NOMO-1 treated with dmso at 0.1 percent for 144 hours (cell line): ENCODE measurements at regions not wholly inside any gene's neighbourhood (a gene's known extent, or its start where the extent isn't known, plus 50 kb on each side); places are given as distances from the start of the nearest gene placed in this dataset.
A peak's percentile ranks its signal among the peaks of the same experiment; 100 is the strongest.

Experiments used
- DNase-seq: peaks from one replicate; lab custom pipeline; 2025; ENCODE audit not compliant: unreplicated experiment; lab: John Stamatoyannopoulos, UW

DNA sequence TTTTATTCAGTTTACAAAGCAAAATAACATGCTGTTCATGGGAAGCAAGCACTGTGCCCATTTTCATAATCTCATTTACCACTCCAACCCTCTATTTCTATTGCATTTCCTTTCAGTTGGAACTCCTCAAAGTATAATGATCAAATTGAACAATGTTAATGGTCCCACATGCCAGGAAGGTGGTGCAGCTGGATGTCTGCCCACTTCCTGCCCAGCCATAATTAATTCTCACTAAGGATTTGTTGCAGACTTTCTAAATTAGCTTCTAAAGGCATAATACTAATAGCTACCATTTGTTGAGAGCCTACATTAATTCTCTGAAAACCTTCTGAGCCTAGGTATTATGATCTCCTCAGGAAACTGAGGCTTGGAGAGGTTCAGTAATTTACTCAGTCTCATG is 316.1 kb upstream of the TPM1 start:
- DNase-seq, result no peak

DNA sequence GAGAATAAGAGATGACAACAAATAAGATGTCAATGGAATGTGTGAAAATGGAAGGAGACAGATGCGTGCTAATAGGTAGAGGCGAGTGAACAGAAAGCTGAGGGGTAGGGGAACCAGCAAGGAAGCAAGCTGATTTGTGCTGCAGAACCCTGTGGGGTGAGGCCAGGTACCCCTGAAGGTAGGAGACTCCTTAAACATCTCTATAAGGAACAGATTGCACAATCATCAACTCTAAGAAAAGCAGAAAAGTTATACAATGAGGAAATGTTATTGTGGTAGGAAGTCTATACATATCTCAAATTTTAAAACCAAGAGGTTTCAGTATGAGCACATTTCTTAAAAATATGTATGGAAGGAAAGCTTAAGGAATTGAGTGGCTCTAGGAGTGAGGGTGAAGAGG is 315.0 kb upstream of the TPM1 start:
- DNase-seq, result no peak

DNA sequence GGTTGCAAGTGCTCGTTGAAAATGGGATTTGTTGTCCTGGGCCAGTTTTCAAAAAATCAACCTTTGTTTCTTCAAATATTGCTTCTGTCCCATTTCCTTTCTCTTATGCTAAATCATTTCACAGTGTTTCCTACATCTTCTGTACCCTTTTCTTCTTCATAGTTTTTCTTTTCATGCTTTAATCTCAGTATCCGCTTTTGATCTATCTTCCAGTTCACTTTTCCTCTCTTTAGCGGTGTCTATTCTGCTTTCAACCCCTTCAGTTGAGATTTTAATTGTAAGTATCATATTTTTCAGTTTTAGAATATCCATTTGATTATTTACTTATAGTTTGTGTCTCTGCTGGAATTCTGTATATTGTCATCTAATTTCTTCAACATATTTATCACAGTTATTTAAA is 311.7 kb upstream of the TPM1 start:
- no peak for DNase-seq

DNA sequence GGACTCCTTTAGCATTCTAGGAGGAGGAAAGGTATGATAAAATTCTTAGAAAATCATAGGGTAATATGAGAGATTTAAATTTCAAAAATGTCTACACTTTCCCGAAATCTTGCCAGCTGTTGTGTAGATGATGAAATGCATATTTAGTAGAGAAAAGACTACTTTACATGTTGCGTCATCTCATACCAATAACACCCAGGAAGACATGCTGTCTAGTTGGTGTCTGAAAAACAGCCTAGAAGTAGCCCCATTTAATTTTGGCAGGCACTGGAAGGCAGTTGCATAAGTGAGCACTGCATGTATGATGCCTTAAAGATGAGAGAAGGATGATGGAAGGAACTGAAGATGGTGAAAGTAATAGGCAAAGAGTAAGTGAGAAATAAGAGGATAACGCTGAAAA is 310.5 kb upstream of the TPM1 start:
- no peak for DNase-seq

DNA sequence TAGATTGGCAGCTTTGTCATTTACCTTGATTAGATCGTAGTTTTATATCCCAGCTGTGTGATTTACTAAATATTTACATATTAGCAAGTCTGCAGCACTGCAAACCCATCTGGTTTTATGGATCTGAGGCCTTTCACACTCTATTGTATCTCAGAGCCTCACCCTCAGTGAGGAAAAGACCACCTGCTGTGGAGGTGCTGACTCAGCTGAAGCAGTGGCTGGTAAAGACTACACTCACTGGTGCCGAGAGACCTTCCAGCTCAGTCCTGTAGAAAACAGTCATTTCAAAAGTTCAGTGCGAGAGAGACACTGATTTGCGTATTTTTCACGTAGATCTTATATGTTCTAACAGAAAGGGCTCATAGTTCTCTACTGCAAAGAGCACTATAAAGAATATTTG is 307.8 kb upstream of the TPM1 start:
- DNase-seq, result no peak

DNA sequence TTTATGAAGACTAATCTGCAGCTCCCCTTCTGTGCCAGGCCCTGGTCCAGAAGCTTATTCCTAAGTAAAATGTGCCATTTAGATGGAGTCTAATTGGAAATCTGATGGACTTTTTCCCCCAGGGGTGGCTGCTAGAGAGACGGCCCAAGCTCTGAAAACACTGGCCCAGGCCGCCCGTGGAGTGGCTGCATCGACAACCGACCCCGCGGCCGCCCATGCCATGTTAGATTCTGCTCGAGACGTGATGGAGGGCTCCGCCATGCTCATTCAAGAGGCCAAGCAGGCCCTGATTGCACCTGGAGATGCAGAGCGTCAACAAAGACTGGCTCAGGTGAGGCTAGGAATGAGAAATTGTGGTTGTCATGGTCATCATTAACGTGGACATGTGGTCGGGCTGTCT is 305.8 kb upstream of the TPM1 start:
- DNase-seq, result no peak

DNA sequence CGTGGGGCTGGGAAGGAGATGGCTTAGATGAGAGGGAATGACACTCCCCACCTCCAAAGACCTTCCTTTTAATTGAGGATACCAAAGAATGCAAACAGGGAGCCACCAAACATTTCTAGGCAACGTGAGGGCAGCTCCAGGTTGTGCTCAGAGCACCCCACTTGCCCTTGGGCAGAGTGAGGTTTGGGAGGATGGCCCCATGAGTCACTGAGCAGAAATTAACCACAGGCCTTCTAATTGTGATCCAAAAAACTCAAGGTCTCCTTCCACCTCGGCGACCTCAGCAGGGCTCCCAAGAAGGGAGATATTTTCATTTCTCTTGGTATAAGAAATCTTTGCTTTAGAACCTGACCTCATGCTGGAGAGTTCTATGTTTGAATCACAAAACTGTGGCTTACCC is 305.0 kb upstream of the TPM1 start:
- DNase-seq, result no peak

DNA sequence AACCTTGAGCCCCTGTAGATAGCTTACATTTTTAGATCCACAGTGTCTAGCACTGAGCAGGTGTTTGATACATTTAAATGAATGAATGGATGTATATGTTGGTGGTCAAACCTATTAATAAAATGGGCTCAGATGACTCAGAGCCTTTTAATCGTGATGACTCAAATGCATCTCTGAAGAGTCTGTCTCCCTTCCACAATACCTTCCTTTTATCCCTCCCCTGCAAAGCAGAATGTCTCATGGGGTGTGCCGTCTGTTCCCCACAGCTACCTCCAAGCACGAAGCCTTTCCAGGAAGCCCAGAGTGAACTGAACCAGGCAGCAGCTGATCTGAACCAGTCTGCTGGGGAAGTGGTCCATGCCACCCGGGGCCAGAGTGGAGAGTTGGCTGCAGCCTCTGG is 303.5 kb upstream of the TPM1 start:
- DNase-seq, result no peak

DNA sequence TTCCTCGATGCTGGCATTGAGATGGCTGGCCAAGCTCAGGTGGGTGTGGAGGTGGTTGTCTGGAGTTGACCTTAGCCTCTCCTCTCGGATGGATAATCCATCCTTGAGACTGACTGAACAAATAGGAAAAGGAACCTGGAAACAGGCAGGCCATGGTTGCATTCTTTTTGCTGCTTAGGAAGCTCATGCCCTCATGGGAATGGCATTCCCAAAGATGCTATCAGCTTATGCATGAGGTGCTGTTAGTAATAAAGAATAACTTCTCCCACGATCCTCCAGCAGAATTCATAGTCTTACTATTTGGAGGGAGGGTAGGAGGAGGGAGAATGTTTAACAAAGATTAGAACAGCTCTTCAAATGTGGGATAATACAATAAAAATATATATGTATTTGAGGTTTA is 303.0 kb upstream of the TPM1 start:
- DNase-seq, result no peak

DNA sequence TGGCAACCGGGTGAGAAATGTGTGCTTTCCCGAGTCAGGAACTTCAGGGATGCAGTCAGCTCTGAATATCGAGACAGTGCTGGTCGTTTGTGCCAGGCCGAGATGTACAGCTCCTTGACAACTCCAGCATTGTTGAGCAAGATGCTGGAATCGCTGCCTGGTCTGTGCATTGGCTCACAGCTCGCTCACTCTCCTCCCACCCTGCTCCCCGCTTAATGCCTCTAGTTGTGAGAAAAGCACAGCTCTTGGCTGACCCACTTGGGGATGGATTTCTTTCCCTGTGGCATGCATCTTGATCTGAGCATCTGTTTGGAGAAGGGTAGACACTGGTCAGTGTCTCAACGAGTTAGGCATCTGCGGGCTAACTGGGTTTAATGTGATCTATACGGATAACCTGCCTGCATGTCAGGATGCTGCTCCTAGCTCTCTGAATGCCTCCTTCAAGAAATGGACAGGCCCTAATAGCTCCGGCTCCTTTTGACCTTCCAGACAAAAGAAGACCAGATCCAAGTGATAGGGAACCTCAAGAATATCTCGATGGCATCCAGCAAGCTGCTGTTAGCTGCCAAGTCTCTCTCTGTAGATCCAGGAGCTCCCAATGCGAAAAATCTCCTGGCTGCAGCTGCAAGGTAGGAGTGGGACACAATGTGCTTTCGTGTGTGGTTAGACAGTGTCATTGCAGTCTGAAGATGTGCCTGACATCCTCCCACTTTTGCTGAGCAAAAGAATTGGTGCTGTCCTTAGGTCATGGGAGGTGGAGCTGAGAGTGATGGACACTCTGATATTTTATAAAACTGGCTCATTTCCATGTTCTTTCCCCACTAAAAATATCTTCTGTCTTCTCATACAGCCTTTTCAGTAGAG is 302.2 kb upstream of the TPM1 start:
- DNase-seq, result no peak

DNA sequence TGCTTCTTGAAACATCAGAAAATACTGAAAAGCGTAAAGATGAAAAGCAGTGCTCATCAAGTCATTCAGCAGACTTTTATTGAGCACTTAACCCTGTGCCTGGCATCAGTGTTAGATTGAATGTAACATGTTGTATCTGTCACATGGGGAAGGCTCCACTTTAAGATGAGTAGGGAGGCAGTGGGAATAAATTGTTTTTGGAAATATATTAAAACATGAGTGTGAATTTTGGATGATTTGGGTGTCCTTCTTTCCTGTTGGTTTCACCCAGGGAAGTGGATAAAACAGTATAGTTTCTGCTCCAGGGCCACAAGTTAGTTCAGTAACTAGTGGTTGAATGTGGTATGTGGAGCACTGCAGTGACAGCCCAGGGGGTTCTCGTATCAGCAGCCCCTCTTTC is 301.4 kb upstream of the TPM1 start:
- no peak for DNase-seq

DNA sequence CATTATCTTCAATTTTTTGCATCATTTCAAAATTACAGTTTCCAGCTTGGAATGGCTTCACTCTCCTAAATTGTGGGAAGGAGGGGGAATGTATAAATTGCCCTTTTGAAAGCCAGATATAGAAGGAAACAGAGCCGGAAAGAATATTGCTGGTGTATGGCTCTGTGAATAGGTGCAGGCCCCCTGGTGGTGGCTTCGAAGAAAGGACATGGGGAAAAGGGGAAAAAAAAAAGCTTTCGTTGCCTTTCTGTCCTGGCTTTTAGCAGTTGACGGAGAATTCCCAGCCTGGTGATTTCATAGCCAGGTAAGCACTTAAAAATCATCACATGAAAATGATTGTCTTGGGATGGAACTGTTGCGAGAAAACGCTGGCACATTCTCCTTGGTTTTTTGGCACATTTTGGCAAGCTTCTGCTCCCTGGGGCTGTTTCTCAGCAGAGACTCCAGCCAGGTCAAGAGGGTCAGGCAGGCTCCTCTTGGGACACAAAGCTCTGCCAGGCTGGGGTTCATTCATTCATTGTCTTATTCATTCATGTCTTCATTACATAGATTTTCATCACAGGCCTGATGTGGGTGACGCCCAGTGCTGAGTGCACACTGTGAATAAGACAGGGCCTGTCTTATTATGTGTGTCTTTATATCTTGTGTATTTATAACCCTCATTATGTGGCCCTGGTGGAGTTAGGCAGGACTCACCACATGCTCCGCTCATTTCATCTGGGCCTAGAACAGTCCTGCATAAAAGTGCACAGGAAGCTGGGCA is 300.0 kb upstream of the TPM1 start:
- DNase-seq, result peak; percentile 2

DNA sequence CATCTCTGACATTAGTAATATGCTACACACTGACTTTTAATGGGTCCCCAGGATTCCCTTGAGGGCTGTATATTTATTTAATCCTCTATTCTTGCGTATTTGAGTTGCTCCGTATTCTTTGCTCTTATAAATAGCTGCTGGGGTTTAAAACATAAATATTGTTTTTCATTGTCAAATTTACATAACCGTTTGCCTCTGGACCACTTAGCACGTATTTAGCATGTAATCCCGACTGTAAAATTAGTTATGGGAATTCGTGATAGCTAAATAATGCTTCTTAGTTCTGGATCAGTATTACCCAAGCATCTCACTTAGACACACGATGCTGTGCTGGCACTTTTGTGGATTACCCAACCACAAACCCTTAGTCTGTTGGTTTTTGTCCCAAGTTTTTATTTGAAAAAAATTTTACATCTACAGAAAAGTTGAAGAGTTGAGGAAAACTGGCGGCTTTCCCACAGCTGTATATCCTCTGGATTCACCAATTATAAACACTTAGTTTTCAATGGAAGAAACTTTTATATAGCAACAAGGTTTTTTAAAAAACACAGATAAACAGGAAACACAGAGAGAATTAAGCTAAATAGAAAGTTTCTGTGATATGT is 296.8 kb upstream of the TPM1 start:
- DNase-seq, result no peak

DNA sequence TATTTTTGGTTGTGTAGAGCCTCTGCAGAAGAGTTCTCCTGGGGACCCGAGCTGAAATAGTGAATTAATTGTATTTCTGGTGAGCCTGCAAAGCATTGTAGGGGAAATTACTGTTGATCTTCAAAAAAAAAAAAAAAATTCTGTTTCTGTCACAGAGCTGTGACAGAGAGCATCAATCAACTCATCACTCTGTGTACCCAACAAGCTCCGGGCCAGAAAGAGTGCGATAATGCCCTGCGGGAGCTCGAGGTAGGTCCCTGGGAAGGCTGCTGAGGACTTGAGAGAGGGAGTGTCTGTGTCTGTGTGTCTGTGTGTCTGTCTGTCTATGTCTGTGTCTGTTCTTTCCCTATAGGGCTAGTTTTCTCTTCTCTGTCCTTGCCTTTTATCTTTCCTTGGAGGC is 294.4 kb upstream of the TPM1 start:
- no peak for DNase-seq

DNA sequence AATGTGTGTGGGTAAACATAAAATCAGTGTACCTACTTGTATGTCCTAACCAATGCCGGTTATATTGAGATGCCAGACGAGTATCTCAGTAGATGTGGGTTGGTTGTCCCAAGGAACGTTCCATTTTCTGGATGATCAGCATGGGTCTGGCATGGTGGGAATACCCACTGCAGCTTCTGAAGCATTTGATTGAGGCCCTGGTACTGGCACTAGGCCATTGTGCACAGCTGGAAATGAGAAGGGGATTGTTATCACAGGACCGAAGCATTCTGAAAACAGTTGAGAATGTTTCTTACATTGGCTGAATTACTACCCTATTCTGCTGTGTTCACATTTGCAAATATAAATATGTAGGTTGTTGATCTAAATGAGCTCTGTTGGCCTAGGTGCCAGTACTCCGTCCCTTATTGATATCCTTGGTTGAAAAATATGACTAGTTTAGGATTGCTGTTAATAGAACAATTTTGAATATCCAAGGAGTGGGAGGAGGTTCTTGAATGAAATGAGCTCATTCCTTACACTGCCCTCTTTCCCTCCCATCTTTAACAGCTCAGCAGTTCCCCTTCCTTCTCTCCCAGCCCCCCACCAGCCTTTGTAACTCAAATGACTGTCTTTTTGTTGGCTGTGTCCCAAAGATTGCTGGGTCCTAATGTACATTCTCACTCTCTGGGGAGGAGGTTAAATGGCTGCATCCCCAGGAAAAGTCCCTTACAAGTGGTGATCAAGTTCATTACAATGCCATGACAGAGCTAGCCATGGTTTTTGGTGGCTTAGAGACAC is 293.3 kb upstream of the TPM1 start:
- DNase-seq, result no peak

DNA sequence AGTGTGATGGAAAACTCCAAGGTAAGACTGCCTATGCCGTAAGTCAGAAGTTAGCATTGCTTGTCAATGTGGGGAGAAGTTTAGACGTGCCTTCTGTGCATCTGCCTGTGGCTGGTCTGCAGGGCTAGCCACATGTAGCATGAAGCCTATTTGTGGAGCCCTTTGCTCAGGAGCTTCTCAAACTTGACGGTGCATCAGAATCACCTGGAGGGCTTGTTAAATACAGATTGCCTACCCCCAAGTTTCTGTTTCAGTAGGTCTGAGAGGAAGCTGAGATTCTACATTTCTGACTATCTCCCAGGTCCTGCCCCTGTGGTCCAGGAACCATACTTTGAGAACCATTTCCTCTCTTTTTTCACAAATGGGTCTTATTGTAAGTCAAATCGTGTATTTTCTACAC is 292.1 kb upstream of the TPM1 start:
- no peak for DNase-seq

DNA sequence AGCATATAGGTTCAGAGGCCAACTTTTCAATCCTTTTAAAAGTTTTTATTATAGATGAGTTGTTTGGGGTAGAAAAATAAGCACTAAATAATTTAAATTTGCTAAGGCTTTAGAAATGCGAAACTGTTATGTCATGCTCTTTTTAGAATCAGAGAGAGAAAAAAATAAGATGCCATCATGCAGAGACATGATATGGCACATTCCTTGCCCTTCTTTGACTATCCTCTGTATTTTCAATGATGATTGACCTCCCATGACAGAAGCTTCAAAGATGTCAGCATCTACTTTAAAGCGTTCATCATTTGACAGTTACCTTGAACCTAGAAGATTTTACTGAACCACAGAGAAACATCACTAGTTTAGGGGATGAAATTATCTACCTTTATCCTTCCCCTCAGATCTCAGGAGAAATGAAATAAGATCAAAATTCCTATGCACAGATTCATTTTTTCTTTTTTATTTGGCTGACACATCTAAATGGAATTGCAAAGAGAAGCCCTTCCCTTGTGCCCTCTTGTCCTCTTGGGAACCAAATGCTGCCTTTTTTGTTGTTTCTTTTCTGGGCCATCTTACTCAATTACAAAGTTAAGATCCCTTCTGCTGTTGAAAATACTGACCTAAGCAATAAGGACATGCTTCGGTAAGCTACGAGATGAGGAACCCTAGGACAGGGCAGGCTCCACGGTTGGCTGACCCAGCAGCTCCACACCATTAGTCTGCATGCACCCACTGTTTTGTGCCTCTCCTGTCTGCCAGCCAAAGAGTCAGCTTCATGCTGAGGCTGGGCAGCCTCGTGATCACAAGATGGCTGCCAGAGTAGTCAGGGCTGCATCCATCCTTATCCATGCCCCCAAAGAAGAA is 289.7 kb upstream of the TPM1 start:
- DNase-seq, result no peak

DNA sequence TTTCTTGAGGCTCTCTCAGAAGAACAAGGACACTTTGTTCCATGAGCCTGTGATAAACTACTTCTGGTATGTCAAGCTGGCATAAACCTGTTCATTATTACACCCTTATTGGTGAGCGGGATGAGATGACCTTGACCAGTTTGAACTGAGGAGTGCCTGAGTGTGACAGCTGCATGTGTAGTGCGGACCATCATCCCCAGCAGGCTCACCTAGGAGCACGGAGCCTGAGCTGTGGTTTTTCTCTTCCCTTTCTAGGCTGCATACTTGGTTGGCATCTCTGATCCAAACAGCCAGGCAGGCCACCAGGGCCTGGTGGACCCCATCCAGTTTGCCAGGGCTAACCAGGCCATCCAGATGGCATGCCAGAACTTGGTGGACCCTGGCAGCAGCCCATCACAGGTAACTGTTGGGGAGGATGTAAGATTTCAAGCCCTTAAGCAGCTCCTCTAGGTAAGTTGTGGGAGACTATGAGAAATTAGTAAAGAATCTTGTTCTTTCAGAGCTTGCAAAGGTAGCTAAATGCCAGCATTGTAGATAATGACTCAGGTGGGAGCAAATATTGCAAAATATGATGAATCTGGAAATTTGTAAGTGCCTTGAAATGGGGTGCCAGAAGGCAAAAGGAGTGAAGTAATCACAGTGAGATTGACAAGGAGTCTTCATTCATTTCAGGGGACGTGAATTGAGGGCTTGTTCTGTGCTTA is 288.9 kb upstream of the TPM1 start:
- DNase-seq, result no peak

DNA sequence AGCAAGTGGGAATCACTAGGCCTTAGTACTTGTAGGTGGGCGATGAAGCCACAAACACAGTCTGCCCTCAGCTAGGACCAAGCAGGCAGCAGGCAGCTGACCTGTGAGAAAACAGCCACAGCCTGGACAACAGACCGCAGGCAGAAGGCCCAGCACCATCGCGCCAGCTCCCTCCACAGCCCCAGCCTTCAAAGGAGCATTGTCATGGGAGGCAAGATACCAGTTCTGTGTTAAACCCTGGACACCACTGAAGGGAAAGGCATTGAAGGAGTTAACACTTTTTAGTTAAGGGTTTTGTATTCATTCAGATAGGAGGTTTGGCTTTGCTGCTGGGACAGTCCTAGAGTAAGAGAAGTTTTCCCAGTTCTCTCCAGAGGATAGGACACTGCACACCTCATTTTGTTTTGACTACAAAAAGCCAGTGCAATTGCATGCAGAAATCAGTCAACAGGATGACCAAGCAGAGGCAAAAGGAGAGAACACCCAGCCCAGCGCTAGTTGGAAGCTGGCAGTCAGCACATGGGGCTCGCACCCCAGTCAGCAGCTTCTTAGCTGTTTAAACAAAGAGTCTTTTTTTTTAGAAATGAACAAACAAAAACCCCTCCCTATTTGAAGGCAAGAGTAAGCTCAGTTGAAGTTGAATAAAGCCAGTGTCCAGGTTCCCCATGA is 286.1 kb upstream of the TPM1 start:
- DNase-seq, result no peak
